ENCODE measurements at regions not wholly inside any gene's neighbourhood (a gene's known extent, or its start where the extent isn't known, plus 50 kb on each side); places are given as distances from the start of the nearest gene placed in this dataset.
"Not testable (repeated sequence)": the region's sequence is repeated elsewhere in the genome, so short reads cannot be mapped to it uniquely, and the experiment has no call there.

DNA sequence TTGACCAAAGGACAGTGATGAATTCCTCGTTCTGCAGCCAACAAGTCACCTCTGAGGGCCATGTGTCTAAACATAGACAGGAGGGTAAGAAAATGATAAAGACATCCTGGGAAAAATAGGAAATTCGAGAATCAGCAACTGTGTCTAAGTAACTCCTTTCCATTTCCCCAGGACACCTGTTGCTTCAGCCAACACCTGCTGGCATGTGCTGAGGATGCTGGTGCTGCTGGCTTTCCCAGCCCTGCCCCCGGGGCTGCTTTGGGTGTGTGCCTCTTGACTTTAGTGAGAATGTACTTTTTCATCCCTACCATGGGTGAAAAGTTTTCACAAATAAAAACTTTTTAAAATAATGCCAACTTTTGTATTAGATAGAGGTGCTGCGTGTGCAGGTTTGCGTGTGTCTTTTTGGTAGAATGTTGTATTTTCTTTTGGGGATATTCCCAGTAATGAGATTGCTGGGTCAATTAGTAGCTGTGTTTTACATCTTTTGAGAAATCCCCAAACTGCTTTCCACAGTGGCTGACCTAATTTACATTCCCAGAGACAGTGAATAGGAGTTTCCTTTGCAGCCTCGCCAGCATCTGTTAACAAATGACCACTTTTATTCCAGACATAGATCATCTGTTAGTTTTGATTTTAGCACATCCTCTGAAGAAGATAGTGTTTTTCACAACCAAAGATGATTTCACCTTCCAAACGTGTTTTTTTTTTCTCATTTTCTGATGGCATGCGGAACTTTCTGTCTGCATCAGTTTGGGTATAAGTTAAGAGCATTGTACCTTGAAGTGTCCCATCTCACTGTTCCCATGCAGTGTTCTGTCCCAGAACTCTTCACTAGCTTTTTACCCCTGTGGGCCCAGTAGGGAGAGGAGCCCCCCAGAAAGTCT, 104.2 kb upstream of the ACBD5 start:
- DNase-seq (ENCODE audit: low read depth), result no peak

DNA sequence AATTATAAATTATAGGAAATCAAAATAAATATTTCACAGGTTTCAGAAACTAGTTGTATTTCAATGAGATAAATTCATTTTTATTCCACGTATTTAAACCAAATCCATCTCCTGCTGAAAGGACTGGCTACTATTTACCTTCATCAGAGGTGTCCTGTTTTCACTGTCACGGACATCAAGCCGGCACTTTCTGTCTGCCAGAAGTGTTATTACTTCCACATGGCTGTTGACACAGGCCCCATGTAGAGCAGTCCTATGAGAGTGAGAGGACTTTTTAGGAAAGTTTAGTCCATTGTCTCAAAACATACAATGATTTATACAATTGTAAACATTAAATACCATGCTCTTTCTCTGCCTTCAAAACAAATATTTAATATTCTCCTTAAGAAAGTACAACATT, 100.4 kb upstream of the ACBD5 start:
- no peak for DNase-seq (ENCODE audit: low read depth)

DNA sequence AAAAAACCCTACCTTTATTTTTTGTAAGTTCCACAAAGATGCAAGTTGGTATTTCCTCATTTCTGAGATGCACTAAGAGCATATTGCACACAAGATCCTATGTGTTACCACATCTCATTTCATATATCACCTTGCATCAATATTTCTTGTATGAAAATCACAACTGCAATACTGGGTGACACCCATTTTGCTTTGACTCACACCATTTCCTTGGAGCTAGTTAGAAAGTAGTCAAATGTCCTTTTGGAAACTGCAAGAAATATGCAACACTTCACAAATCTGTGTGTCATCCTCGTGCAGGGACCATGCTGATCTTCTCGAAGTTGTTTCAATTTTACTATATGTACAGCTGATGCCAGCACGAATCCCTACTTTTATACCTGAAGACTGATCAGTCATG, 94.6 kb upstream of the ACBD5 start:
- not testable (repeated sequence) for DNase-seq (ENCODE audit: low read depth)

- no peak for DNase-seq (ENCODE audit: low read depth)
Measured at GRCh38 chr10:27330074-27330473, 89.5 kb upstream of the ACBD5 start.

GRCh38 chr10:27328946-27329345, 88.3 kb upstream of the ACBD5 start:
- DNase-seq (ENCODE audit: low read depth), result no peak

- not testable (repeated sequence) for DNase-seq (ENCODE audit: low read depth)
Measured at GRCh38 chr10:27326748-27327147, 86.2 kb upstream of the ACBD5 start.

DNA sequence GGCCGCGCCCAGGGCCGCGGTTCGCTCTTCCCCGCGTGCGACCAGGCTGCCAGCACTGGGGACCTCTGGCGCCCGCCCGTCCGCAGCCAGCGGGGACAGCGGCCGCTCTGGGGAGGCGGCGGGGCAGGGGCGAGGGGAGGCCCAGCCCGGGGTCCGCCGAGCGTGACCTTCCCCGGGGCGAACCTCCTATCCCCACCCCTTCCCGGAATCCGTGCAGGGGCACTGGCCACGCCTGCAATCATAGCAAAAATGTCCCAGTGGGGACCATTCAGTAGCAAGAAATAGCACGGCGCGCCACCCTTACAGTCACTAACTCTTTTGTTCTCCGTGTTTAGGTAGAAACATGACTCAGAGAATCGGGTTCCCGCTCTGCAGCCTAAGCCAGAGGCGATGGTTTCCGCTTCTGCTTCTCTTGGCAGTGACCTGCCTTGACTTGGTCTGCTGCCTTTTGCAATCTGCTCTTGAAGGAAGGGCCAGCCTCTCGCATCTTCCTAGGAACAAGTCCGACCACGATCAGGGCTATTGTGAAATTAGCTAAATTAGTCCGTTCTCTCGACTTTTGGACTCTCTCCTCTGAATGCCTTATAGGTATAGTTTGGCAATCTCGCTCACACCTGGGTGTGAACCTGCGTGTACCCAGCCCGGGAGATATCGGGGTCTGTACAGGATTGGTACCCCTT, 79.3 kb upstream of the ACBD5 start:
- DNase-seq (ENCODE audit: low read depth), result peak; percentile 4

DNA sequence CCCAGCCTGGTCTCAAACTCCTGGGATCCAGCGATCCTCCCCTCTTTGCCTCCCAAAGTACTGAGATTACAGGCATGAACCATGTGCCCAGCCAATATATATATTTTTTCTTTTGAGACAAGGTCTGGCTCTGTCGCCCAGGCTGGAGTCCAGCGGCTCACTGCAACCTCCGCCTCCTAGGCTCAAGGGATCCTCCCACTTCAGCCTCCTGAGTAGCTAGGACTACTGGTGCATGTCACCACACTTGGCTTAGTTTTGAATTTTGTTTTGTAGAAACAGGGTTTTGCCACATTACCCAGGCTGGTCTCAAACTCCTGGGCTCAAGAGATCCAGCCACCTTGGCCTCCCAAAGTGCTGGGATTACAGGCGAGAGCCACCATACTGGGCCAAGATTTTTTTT, 78.5 kb upstream of the ACBD5 start:
- not testable (repeated sequence) for DNase-seq (ENCODE audit: low read depth)

- not testable (repeated sequence) for DNase-seq (ENCODE audit: low read depth)
Measured at GRCh38 chr10:27315082-27315481, 74.5 kb upstream of the ACBD5 start.

DNA sequence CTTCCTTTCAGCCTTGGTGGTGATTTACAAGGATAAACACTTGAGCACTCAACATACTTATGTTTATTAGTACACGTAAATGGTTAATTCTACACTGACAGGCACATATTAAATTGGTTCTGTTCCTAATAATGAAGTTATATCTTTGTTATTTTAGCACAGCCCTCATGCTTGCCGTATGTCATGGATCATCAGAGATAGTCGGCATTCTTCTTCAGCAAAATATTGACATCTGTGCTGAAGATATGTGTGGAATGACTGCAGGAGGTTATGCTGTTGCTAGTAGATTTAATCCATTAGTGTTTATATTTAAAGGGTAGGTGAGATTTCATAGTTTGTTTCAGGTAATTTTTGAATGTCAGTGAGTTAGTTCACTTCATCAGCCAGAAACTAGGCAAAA, 73.0 kb upstream of the ACBD5 start:
- DNase-seq (ENCODE audit: low read depth), result not testable (repeated sequence)

GRCh38 chr10:27312854-27313253, 72.3 kb upstream of the ACBD5 start:
- no peak for DNase-seq (ENCODE audit: low read depth)

DNA sequence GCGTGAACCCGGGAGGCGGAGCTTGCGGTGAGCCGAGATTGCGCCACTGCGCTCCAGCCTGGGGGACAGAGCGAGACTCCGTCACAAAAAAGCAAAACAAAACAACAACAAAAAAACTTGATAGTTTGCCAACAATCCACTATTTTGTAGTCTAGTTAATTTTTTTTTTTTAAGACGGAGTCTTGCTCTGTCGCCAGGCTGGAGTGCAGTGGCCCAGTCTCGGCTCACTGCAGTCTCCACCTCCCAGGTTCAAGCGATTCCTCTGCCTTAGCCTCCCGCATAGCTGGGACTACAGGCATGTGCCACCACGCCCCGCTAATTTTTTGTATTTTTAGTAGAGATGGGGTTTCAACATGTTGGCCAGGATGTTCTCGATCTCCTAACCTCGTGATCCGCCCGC, 71.2 kb upstream of the ACBD5 start:
- not testable (repeated sequence) for DNase-seq (ENCODE audit: low read depth)

DNA sequence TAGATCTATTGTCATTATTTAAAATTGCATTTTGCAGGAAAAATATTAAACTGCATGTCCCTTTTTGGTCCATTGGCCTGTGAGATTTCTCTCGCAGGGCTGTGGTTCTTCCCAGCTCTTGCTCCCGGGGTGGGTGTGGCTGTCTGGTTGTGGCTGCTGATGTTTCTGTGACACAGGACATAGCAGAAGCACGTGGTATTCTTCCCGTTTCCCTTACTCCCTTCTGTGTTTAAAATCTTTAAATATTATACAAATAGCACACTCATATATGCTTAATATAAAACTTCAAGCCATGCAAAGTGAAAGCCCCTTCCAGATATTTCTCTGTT, 57.9 kb upstream of the ACBD5 start:
- not testable (repeated sequence) for DNase-seq (ENCODE audit: low read depth)

DNA sequence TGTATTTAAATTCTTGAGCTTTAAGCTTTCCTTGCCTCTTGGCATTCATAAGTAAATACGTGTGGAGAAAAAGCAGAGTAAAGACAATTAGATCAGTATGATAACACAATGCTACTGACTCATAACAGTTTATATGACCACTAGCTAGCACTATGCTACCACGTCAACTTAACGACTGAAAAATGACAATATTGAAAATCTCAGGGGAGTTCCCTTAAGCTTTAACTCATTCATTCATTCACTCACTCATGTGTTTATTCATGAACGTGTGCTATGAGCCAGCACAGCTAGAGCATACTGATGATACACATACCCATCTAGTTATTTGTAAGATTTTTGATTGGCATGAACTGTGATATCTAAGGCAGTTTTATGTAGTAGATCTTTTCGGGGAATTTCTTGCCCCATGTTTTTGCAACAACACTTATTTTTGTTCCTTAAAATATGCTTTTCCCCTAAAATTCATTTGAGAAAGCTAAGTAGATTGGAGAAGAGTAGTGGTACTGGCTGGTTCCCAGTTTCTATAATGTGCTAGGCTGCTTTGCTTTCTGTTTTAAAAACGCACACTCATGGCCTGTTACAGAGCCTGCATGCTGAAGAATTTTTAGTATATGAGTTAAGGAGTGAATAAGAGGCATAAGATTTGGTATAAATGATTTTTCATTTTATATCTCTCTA, 57.4 kb upstream of the ACBD5 start:
- no peak for DNase-seq (ENCODE audit: low read depth)

DNA sequence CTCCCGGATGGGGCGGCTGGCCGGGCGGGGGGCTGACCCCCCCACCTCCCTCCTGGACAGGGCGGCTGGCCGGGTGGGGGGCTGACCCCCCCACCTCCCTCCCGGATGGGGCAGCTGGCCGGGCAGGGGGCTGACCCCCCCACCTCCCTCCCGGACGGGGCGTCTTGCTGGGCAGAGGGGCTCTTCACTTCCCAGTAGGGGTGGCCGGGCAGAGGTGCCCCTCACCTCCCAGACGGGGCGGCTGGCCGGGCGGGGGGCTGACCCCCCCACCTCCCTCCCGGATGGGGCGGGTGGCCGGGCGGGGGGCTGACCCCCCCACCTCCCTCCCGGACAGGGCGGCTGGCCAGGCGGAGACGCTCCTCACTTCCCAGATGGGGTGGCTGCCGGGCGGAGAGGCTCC, 55.7 kb upstream of the ACBD5 start:
- DNase-seq (ENCODE audit: low read depth), result not testable (repeated sequence)

DNA sequence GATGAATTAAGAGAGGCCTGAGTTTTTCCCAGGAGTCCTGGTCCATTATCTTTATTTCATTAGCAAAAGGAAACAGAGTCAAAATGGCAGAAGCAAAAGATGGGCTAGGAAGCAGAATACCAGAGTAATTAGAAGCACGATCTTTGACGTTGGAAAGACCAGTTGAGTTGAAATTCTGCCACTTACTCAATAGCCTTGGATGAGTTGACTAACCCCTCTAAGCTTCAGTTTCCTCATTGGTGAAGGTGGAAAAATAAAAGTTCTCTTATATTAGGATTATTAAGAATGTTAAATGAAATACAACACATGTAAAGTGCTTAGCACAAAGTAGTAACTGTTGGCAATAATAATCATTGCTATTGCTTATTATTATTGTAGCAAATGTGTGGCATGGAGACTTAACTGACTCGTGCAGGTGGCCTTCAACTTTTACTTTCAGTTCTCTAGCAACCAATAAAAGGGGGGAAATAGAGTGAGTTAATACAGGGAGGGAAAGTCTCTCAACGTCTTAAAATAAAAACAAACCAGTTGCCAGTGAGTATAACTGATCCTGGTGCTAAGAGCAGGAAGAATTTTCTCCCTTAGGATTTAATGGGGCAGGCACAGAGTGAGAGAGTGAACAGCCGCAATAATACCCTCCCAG, 50.8 kb upstream of the ACBD5 start:
- DNase-seq (ENCODE audit: low read depth), result not testable (repeated sequence)

All from non-pigmented ciliary epithelial cell (primary cell).